Dedifferentiated amniotic fluid mesenchymal stem cell (primary cell): ENCODE measurements at regions not wholly inside any gene's neighbourhood (a gene's known extent, or its start where the extent isn't known, plus 50 kb on each side); places are given as distances from the start of the nearest gene placed in this dataset.

ENCODE experiments used
- DNase-seq: peaks from one replicate; pipeline ENCODE4 v3.0.0-alpha.2; 2016; ENCODE audit errors: extremely low spot score

GRCh38 chr10:2456834-2457233, 610.5 kb upstream of the PFKP start:
- DNase-seq: no peak

- no peak for DNase-seq
Observed at GRCh38 chr10:2445370-2445769, 622.0 kb upstream of the PFKP start.

GRCh38 chr10:2439983-2440382, 627.4 kb upstream of the PFKP start:
- no peak for DNase-seq

- DNase-seq: no peak
Observed at GRCh38 chr10:2439000-2439399, 628.3 kb upstream of the PFKP start.

GRCh38 chr10:2438248-2438939, 629.0 kb upstream of the PFKP start:
- no peak for DNase-seq

- DNase-seq: no peak
Observed at GRCh38 chr10:2436933-2437332, 630.4 kb upstream of the PFKP start.

GRCh38 chr10:2431961-2432360, 635.4 kb upstream of the PFKP start:
- DNase-seq: no peak

GRCh38 chr10:2427412-2427811, 639.9 kb upstream of the PFKP start:
- no peak for DNase-seq

- no peak for DNase-seq
Observed at GRCh38 chr10:2425320-2425719, 642.0 kb upstream of the PFKP start.

- no peak for DNase-seq
Observed at GRCh38 chr10:2414562-2414961, 652.8 kb upstream of the PFKP start.

- no peak for DNase-seq
Observed at GRCh38 chr10:2414039-2414438, 653.3 kb upstream of the PFKP start.

GRCh38 chr10:2410049-2410448, 657.3 kb upstream of the PFKP start:
- DNase-seq: no peak

GRCh38 chr10:2401459-2401858, 664.1 kb upstream of the ADARB2 start:
- DNase-seq: no peak

- DNase-seq: no peak
Observed at GRCh38 chr10:2399482-2399881, 662.2 kb upstream of the ADARB2 start.

- DNase-seq: no peak
Observed at GRCh38 chr10:2392145-2392812, 655.0 kb upstream of the ADARB2 start.

- no peak for DNase-seq
Observed at GRCh38 chr10:2387672-2388071, 650.3 kb upstream of the ADARB2 start.

GRCh38 chr10:2387261-2387660, 649.9 kb upstream of the ADARB2 start:
- DNase-seq: no peak

- no peak for DNase-seq
Observed at GRCh38 chr10:2380218-2380617, 642.9 kb upstream of the ADARB2 start.

GRCh38 chr10:2367083-2367482, 629.8 kb upstream of the ADARB2 start:
- DNase-seq: no peak

GRCh38 chr10:2366264-2366931, 629.1 kb upstream of the ADARB2 start:
- DNase-seq: no peak

GRCh38 chr10:2362331-2362730, 625.0 kb upstream of the ADARB2 start:
- DNase-seq: no peak

GRCh38 chr10:2358586-2358985, 621.3 kb upstream of the ADARB2 start:
- no peak for DNase-seq

GRCh38 chr10:2356670-2357069, 619.3 kb upstream of the ADARB2 start:
- DNase-seq: no peak
